Omental fat pad (tissue), 3 donors: ENCODE measurements at regions not wholly inside any gene's neighbourhood (a gene's known extent, or its start where the extent isn't known, plus 50 kb on each side); places are given as distances from the start of the nearest gene placed in this dataset.
"Not testable (repeated sequence)": the region's sequence is repeated elsewhere in the genome, so short reads cannot be mapped to it uniquely, and the experiment has no call there.

ENCODE experiments used
- ATAC-seq: fragments of 150-250 bp; one replicate; pipeline ENCODE4 v1.9.1; 2016; ENCODE audit warnings: mild to moderate bottlenecking, moderate library complexity; ENCODE audit not compliant: low FRiP score
- DNase-seq: peaks from one replicate; pipeline ENCODE4 v3.0.0-alpha.2; 2019; ENCODE audit warnings: low spot score
- CTCF ChIP-seq, 3 donors: fragments of 450-650 bp; IDR thresholded peaks; one replicate each; pipeline ENCODE4 v1.5.1; 2016 to 2017; ENCODE audit warnings: antibody characterized with exemption in 3 of 3, mild to moderate bottlenecking in 3 of 3, moderate library complexity in 2 of 3

DNA sequence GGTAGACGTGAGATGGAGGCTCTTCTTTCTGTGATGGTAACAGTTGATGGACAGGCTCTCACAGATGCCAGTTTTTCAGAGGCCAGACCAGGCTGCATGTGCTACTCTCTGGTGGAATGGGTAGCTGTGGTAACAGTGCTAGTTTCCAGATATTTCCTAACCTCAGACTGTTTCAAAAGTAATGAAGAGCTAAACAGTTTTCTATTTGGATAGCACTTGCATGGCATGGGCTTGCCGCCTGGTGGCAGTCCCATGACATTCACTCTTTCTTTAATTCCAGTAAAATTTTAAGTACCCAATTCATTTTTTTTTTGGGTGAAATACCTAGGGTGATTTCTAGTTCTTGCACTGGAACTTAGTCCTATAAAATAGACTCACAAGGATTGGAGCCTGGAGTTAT, 220.2 kb upstream of the MAD2L1 start:
- ATAC-seq = no peak
- TF ChIP-seq CTCF (IDR thresholded peaks at IDR 0.05) = no peak
- DNase-seq = no peak

GRCh38 chr4:120281581-120281980, 214.9 kb upstream of the MAD2L1 start:
- ATAC-seq (no peak), DNase-seq (no peak)
- no peak for TF ChIP-seq CTCF (IDR thresholded peaks at IDR 0.05)

GRCh38 chr4:120277391-120277790, 210.7 kb upstream of the MAD2L1 start:
- DNase-seq (no peak), ATAC-seq (no peak)
- TF ChIP-seq CTCF (IDR thresholded peaks at IDR 0.05) = no peak

DNA sequence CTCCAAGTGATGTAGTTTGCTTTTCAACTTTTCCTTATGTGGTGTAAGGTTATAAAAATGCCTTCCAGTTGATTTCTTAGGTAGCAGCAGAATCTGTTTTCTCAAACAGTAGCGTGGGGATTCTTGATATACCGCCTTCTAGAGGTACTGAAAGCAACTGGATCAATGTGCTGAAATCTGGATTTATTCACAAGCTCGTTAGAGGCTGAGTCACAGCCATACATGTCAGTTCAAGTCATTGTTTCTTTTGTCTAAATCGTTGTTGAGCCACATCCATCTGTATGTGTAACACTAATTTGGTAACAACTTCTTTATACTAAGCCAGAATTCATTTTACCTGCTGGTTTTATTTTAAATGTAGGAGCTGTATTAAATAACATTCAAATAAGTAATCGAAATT, 200.0 kb upstream of the MAD2L1 start:
- TF ChIP-seq CTCF (IDR thresholded peaks at IDR 0.05) = no peak
- no peak for DNase-seq
- ATAC-seq = no peak

- DNase-seq (no peak), ATAC-seq (no peak)
- no peak for TF ChIP-seq CTCF (IDR thresholded peaks at IDR 0.05)
These were observed 197.0 kb upstream of the MAD2L1 start for GRCh38 chr4:120263618-120264017.

DNA sequence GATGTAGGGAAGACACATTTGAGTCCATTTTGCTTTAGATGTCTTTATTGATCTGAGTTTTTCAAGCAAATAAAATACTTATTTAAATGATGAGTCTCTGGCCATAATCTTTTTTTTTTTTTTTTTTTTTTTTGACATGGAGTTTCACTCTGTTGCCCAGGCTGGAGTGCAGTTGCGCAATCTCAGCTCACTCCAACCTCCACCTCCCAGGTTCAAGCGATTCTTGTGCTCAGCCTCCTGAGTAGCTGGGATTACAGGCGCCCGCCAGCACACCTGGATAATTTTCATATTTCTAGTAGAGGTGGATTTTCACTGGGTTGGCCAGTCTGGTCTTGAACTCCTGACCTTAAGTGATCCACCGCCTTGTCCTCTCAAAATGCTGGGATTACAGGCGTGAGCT, 194.5 kb upstream of the MAD2L1 start:
- TF ChIP-seq CTCF (IDR thresholded peaks at IDR 0.05) = no peak
- no peak for DNase-seq
- ATAC-seq = no peak

- not testable (repeated sequence) for ATAC-seq, DNase-seq
These were observed 189.6 kb upstream of the MAD2L1 start for GRCh38 chr4:120256112-120256775.
